Osteoblast (primary cell): ENCODE measurements at regions not wholly inside any gene's neighbourhood (a gene's known extent, or its start where the extent isn't known, plus 50 kb on each side); places are given as distances from the start of the nearest gene placed in this dataset.

Experiments used
- DNase-seq: peaks from one replicate; pipeline ENCODE4 v3.0.0; 2011; ENCODE audit warnings: low spot score, mixed read lengths; ENCODE audit not compliant: insufficient read length; ENCODE audit errors: missing footprints
- H2AFZ ChIP-seq: 2 replicates; pipeline ENCODE4 v1.6.0; 2011; ENCODE audit warnings: mild to moderate bottlenecking, low read length
- H3K27ac ChIP-seq: 2 replicates; pipeline ENCODE4 v1.5.1; 2011; ENCODE audit warnings: mild to moderate bottlenecking, low read depth, low read length, moderate library complexity
- H3K27me3 ChIP-seq: 2 replicates; pipeline ENCODE4 v1.6.0; 2012; ENCODE audit warnings: mild to moderate bottlenecking, control low read depth, inconsistent platforms, low read length, moderate library complexity; ENCODE audit not compliant: insufficient read depth
- H3K36me3 ChIP-seq: 2 replicates; pipeline ENCODE4 v1.5.1; 2011; ENCODE audit warnings: mild to moderate bottlenecking, low read length, control low read depth, moderate library complexity; ENCODE audit not compliant: insufficient read depth
- H3K4me1 ChIP-seq: 2 replicates; pipeline ENCODE4 v1.5.1; 2011; ENCODE audit warnings: mild to moderate bottlenecking, low read length, control low read depth, moderate library complexity; ENCODE audit not compliant: insufficient read depth
- H3K4me2 ChIP-seq: 2 replicates; pipeline ENCODE4 v1.6.0; 2011; ENCODE audit warnings: mild to moderate bottlenecking, low read length; ENCODE audit not compliant: insufficient read depth
- H3K4me3 ChIP-seq: fragments of 200-600 bp; sonication (generic); 3 replicates; pipeline ENCODE4 v1.5.1; 2012; ENCODE audit warnings: mild to moderate bottlenecking, low read length, inconsistent platforms; ENCODE audit not compliant: insufficient read depth
- H3K79me2 ChIP-seq: 2 replicates; pipeline ENCODE4 v1.6.0; 2012; ENCODE audit warnings: mild to moderate bottlenecking, low read length, control low read depth, inconsistent platforms; ENCODE audit not compliant: insufficient read depth
- H3K9me3 ChIP-seq: 2 replicates; pipeline ENCODE4 v1.5.1; 2011; ENCODE audit warnings: low read depth, low read length, control low read depth
- H4K20me1 ChIP-seq: 2 replicates; pipeline ENCODE4 v1.6.0; 2012; ENCODE audit warnings: mild to moderate bottlenecking, low read length, control low read depth; ENCODE audit not compliant: insufficient read depth
- TF ChIP-seq, protein P1 (sequence below): IDR thresholded peaks from 2 replicates; pipeline ENCODE4 v1.5.1; 2011; ENCODE audit warnings: mild to moderate bottlenecking, low read depth, low read length, moderate library complexity; ENCODE audit errors: extremely low read depth

DNA sequence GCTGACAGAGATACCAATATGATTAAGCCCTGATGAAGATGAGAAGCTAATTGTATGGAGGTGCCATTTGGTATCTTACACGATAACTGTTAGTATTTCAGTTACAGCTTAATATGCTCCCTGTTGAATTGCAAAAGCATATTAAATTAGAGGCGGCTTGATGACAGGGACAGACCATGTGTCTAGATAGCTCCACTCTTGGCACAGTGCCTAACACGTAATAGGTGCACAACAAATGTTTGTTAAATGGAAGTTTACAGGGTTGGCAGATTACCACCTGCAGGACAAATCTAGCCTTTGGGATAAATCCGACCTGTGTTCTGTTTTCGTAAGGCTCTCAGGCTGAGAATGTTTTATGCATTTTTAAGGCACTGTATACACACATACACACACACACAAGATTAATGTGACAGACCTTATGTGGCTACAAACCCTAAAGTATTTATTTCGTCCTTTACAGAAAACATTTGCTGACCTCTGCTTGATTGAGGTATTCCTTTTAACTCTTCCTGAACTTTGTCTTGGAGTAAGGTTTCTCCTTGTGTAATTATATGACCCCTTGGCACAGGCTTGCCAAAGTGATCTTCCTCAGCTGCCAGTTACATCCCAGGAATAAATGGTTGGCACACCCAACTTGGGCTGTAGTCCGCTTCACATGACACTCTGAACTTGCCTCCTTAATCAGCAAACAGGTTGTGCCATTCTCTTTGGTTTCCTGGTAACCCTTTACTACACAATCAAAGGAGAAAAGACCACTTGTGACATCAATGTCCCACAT, 348.9 kb downstream of the HRH4 start:
- no peaks in the 10 kb centered on the region for H3K36me3 ChIP-seq
- H3K27me3 ChIP-seq, result no peaks in the 10 kb centered on the region
- H3K4me3 ChIP-seq, result no peak overlapping the region
- no peaks in the 10 kb centered on the region for H3K4me1 ChIP-seq
- H3K4me2 ChIP-seq, result no peak overlapping the region
- H3K9me3 ChIP-seq, result no peaks in the 10 kb centered on the region
- H3K79me2 ChIP-seq, result no peaks in the 10 kb centered on the region
- no peak for DNase-seq
- H2AFZ ChIP-seq, result no peak overlapping the region
- TF ChIP-seq, protein P1, sequence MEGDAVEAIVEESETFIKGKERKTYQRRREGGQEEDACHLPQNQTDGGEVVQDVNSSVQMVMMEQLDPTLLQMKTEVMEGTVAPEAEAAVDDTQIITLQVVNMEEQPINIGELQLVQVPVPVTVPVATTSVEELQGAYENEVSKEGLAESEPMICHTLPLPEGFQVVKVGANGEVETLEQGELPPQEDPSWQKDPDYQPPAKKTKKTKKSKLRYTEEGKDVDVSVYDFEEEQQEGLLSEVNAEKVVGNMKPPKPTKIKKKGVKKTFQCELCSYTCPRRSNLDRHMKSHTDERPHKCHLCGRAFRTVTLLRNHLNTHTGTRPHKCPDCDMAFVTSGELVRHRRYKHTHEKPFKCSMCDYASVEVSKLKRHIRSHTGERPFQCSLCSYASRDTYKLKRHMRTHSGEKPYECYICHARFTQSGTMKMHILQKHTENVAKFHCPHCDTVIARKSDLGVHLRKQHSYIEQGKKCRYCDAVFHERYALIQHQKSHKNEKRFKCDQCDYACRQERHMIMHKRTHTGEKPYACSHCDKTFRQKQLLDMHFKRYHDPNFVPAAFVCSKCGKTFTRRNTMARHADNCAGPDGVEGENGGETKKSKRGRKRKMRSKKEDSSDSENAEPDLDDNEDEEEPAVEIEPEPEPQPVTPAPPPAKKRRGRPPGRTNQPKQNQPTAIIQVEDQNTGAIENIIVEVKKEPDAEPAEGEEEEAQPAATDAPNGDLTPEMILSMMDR, result no peak
- H4K20me1 ChIP-seq, result no peaks in the 10 kb centered on the region
- no peak overlapping the region for H3K27ac ChIP-seq

DNA sequence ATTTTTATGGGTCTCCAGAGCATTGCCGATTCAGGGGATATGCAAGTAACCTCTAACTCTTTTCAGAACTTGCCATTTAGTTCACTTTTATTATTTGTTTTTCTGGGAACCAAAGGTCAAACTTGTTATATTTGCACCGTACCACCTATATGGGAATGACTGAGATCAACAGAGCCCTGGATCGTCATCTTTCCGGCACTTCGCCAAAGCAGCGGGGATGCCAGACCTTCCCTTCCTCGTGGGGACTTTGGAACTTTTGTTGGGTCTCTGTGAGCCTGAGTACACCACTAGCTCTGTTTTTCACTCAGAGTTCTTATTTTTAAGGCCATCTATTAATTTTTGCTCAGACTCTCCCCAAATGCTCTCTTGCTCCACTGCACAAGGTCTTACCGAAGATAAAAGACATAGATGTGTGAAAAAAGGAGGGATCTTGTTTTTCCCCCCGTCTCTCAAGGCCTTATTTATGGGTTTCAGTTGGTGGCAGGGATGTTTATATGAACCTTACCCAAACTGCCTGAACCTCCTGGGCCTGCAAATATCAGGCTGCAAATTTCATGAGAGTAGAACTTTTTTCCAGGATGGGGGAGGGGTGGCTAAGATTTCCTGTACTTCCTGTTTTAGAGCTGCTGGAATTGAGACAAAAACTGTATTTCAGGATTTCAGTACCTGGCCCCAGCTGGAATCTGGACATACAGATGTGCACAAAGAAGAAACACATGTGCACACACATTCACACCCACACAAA, 350.3 kb downstream of the HRH4 start:
- H4K20me1 ChIP-seq, result no peaks in the 10 kb centered on the region
- no peak overlapping the region for H3K4me2 ChIP-seq
- H3K27me3 ChIP-seq, result no peaks in the 10 kb centered on the region
- no peaks in the 10 kb centered on the region for H3K9me3 ChIP-seq
- H3K4me1 ChIP-seq, result no peaks in the 10 kb centered on the region
- no peak overlapping the region for H3K27ac ChIP-seq
- H3K4me3 ChIP-seq, result no peak overlapping the region
- no peaks in the 10 kb centered on the region for H3K79me2 ChIP-seq
- no peaks in the 10 kb centered on the region for H3K36me3 ChIP-seq
- no peak for DNase-seq
- TF ChIP-seq, protein P1, result no peak
- H2AFZ ChIP-seq, result no peak overlapping the region

DNA sequence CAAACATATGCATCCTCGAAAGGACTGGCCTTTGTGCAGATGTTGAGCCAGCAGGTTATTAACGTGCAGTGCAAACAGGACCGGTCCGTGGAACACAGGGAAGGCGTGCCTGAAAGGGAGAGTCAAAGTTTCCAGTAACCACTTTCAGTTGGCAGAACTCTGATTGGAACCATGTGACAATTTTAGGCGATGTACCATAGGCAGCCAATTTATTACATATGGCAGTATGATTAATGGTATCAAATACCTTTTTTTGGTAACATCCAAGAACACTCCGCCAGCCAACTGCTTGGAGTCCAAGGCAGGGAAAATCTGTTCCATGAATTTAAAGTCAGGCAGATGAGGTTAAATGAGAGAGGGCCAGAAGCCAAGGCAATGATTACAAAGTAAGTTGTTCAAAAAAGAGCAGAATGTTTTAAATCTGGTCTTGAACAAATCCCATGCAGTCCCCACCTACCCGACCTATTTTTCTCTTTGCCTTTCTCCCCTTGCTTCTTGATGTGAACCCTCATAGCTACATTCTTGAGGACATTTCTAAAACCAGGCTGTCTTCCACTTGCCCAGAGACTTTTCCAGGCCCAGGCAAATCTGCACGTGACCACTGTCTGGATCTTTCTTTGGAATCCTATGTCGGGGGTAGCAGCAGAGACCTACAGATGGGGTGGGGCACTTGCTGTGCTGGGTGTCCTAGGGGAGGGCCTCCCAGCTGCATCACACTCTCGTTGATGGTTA, 351.7 kb downstream of the HRH4 start:
- H3K79me2 ChIP-seq, result no peaks in the 10 kb centered on the region
- H3K4me3 ChIP-seq, result no peak overlapping the region
- H3K4me1 ChIP-seq, result no peaks in the 10 kb centered on the region
- no peak overlapping the region for H2AFZ ChIP-seq
- H3K36me3 ChIP-seq, result no peaks in the 10 kb centered on the region
- H3K27me3 ChIP-seq, result no peaks in the 10 kb centered on the region
- H4K20me1 ChIP-seq, result no peaks in the 10 kb centered on the region
- no peaks in the 10 kb centered on the region for H3K9me3 ChIP-seq
- TF ChIP-seq, protein P1, result no peak
- no peak for DNase-seq
- no peak overlapping the region for H3K4me2 ChIP-seq
- H3K27ac ChIP-seq, result no peak overlapping the region

DNA sequence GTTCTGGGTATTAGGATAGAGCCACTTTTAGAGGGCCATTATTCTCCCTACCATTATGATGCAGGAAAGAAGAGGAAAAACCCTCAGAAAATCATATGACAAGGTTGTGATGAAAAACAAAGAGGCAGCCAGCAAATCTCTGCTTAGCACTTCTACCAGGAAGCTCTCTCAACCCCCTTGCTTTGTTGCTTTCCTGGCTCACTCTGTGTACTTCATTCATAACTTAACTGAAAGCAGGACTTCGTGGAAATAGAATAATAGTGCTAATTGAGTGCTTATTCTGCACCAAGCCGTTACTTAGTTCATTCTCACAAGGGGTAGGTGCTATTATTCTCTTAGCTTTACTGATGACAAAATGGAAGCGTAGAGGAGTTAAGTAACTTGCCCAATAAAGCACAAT, 354.1 kb downstream of the HRH4 start:
- Histone ChIP-seq H4K20me1 (no peaks in the 10 kb centered on the region), H3K27ac (no peak overlapping the region), H3K9me3 (no peaks in the 10 kb centered on the region), H3K4me2 (no peak overlapping the region), H3K27me3 (no peaks in the 10 kb centered on the region), H3K4me3 (no peak overlapping the region), H3K36me3 (no peaks in the 10 kb centered on the region), H2AFZ (no peak overlapping the region), H3K4me1 (no peaks in the 10 kb centered on the region), H3K79me2 (no peaks in the 10 kb centered on the region)
- TF ChIP-seq, protein P1, result no peak
- DNase-seq, result no peak
